Fibroblast of peridontal ligament (primary cell): ENCODE measurements at regions not wholly inside any gene's neighbourhood (a gene's known extent, or its start where the extent isn't known, plus 50 kb on each side); places are given as distances from the start of the nearest gene placed in this dataset.
A peak's percentile ranks its signal among the peaks of the same experiment; 100 is the strongest.
"Not testable (repeated sequence)": the region's sequence is repeated elsewhere in the genome, so short reads cannot be mapped to it uniquely, and the experiment has no call there.

Experiments used
- DNase-seq: peaks from one replicate; pipeline ENCODE4 v3.0.0-alpha.2; 2010; ENCODE audit errors: extremely low read depth

DNA sequence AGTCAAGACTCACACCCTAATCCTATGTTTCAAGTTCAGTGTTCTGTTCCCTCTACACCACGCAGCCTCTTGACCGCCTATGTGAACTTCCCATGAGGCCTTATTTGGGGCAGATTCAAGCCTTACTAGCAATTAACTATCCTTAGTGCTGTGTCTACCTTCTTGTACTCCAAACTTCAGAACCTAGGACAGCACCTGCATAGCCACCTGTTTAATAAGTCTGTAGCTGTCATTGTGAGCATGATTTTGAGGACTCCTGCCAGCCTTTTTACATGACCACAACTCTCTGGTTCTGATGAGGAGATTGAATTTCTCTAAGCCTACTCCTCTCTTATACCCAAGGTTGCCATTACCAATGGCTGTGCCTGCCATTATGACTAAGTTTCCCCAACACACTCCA lies 50.8 kb upstream of the PCSK1 start:
- DNase-seq: peak; percentile 33

DNA sequence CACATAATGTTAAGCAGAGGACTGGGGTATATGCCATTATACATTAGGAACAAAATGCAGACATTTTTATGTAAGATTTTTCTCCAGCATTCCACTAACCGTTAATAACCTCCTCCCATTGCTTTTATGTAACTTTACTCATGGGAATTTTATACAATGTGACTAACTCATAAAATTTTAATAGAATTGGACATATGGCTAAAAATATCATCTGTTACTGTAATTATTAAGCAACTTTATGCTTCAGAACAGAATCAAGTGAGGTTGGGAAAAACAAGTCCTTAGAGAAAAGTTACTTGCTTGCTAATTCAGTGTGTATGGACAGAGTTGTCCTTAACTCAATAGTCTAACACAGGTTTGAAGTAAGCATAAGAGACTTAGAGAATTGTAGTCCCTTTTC lies 54.8 kb upstream of the PCSK1 start:
- no peak for DNase-seq

- no peak for DNase-seq
Measured at GRCh38 chr5:96489532-96489931, 56.5 kb upstream of the PCSK1 start.

- DNase-seq: no peak
Measured at GRCh38 chr5:96492459-96493047, 59.5 kb upstream of the PCSK1 start.

DNA sequence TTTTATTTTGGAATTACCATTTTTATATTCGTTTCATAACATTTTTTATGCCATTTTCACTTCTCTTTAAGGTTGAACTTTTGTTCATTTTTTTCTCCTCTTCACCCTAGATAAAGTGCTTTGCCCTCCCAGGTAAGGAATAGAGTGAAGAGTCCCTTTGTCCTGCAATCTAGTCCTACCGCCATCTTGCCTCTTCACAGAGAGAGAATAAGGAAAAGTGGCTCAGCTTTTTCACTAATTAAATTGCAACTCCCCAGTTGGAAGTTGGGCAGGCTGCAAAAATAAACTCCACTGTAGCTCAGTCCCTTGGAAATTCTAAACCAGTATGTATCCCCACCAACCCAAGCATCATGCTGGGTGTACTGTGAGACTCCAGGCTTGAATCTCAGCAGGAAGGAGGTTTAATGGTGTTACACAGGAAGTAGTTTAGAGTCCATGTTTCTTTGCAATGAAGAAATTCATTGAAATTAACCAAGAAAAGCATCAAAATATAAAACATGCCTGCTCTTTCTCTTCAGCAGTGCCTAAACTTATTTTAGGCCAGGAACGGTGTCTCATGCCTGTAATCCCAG lies 60.3 kb upstream of the PCSK1 start:
- no peak for DNase-seq

- DNase-seq: not testable (repeated sequence)
Measured at GRCh38 chr5:96495412-96495811, 62.4 kb upstream of the PCSK1 start.

DNA sequence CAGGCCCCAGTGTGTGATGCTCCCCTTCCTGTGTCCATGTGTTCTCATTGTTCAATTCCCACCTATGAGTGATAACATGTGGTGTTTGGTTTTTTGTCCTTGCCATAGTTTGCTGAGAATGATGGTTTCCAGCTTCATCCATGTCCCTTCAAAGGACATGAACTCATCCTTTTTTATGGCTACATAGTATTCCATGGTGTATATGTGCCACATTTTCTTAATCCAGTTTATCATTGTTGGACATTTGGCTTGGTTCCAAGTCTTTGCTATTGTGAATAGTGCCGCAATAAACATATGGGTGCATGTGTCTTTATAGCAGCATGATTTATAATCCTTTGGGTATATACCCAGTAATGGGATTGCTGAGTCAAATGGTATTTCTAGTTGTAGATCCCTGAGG lies 64.0 kb upstream of the PCSK1 start:
- not testable (repeated sequence) for DNase-seq

- DNase-seq: no peak
Measured at GRCh38 chr5:96499753-96500345, 66.8 kb upstream of the PCSK1 start.

- no peak for DNase-seq
Measured at GRCh38 chr5:96501991-96502646, 69.1 kb upstream of the PCSK1 start.

DNA sequence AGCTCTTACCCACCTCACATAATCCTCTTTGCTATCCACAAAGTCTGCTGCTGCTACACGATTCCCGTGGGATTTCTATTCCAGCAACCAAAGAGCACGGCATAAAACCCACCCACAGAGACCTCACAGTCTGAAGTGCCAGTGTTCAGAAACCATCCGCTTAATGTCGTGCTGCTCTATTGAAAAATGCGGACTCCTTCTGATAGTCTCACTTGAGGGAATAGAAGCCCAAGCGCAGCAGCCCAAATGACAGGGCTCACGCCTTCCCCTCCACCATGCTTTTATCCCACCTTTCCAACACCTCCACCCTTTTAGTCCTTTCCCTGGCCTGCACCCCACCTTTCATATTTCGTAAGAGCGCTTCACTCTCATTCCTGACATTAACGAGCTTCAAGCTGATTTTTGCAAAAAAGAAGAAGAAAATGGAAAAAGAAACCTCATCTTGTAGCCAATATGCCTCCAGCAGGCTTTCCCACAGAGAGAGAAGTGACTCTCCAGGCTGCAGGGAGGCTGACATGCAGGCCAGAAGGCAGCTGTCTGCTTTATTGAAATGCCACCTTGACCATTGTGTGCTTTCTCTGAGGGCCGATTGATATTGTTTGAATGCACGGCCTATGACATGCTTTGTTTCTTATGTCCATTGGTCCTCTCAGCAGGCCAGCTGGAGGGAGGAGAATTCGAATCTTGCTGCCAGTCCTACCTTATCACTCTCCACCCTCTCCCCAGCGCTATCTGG lies 70.6 kb upstream of the PCSK1 start:
- no peak for DNase-seq

DNA sequence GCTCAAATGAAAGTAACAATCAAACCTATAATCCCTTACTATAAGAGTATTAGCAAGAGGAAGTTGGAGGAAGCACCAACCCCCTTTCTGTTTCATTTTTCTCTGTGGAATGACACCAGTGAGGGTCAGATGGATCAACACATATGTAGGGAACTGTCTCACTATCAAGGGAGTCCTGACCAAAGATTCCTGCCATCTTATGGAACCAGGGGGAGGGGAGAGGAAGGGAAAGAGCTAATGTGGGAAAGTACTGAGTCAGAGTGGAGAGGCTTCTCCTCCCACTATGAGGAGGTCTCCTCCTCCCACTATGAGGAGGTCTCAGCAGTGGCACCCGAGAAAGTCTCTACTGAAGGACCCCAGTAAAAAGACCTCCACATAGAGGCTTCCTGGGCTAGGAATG lies 73.3 kb upstream of the PCSK1 start:
- DNase-seq: no peak

DNA sequence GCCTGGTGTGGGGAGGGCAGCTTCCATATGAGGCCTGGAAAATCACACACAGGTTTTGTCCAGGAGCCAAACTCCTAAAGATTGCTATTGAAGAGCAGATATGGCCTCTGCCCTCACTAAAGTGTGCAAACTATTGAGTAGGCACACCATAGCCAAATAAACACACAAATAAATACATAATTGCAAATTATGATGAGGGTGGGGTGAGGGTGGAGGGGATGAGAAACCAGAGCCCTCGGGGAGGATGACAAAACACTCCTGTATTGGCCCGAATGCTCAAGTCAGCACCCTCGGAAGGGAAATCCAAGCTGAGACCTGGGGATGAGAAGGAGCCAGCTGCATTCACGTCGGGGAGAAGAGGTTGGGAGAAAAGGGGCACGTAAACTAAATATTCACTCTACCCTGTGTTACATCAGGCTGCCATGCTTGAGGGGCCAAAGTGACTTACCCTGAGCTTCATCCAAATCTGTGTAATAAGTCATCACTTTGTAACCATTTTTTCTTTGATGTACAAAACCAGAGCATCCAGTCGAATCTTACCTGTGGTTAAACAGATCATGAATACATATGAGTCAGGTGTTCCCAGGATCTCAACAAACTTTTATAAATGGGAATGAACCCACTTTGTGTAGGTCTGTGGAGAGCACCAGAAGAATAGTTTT lies 73.9 kb upstream of the PCSK1 start:
- DNase-seq: no peak

DNA sequence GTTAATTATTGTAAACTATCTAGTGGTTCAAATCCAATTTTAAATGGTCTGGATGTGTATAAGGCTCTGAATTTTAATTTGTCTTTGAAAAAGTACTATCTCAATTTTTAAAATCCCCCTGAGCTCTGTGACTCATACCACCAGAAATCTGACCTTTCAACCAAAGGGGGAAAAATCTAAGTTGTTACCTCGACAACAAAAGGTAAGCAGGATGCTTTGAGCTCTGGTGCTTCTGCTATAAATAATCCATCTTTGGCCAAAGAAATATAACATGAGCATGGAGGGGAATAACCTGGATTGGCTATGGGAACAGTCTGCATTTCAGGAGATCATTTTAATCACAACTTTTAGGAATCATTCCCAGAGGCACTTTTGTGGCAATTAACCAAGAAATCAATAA lies 76.3 kb upstream of the PCSK1 start:
- DNase-seq: peak; percentile 28

DNA sequence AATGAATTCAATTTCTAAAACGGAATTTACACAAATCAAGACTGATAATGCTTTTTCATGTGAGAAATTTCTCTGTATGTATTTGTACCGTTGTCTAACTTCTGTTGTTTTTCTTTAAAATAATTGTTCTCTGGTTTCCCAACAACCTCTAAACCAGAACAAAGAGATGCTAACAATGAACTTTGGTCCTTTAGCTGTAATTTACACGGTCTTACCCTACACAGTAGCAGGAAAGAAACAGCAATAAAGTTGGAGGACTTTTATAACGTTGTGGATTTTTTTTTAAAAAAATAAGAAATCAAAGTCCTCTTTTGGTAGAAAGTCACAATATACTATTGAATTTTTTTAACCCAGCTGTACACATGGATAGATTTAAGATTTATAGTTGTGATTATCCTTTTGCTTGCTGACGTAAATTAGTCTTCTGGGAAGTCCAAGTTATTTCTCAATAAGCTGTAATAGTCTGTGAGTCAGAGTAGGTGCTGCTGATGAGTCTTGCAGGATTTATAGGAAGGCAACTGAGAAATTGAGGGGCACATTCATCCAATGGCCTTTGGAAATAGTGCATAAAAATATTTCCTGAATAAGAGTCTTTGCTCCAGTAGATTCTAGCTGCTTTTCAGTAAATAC lies 76.8 kb upstream of the PCSK1 start:
- DNase-seq: peak; percentile 96

- DNase-seq: peak; percentile 81
Measured at GRCh38 chr5:96516631-96517071, 83.6 kb upstream of the PCSK1 start.

GRCh38 chr5:96517295-96517694 lies 84.2 kb upstream of the PCSK1 start:
- peak; percentile 88 for DNase-seq

GRCh38 chr5:96520345-96520744 lies 87.3 kb upstream of the PCSK1 start:
- DNase-seq: no peak

DNA sequence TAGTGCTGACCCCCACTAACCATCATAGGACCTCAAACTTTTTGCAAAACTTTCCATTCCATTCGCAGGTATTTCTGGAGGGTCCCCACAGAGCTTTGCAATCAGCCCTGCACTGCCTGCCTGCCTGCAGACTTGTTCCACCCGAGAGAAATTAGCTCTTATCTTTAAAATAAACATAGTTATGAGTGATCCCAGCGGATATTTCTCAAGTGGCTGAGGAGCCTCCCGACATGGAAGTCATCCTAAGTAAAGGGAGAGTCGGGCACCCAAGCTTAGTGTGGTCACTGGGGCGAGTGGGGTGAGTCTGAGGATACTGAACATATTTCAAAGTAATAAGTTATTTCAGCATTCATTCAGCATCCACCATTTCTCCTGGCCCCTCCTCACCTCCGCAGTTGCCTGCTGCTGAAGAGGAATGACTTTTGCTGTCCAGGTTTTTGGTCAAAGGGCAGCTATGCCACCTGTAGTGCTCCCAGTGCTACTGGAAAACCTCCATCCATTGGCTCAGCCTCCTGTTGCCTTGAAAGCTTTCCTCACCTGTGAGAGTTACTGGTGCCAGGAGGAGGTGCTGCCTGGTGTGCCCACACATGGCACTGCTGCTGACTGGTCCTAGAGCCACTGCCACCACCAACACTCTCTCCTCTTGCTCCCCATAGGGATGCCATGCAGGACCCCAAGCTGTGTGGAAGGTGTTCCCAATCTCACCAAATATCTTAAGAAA lies 89.7 kb upstream of the PCSK1 start:
- no peak for DNase-seq

- no peak for DNase-seq
Measured at GRCh38 chr5:96527768-96528661, 95.0 kb upstream of the PCSK1 start.
